ENCODE measurements at regions not wholly inside any gene's neighbourhood (a gene's known extent, or its start where the extent isn't known, plus 50 kb on each side); places are given as distances from the start of the nearest gene placed in this dataset.

DNA sequence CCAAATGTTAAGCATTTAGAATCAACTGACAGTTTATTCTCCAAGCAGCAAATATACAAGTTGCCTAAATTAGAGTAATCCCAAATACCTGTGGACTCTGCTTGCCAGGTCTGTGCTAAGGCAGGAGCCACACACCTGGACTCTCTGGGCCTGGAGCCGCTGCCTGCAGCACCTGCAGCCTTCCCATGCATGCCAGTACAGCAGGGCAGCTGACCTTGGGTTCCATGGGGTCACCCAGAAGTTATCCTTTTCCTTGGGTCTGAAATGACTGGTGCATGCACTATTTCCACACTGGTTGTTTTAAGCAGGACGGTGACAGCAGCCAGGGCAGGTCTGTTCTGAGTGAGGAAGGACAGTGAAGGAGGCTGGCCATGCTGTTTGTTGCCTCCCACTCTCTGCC lies 573.2 kb downstream of the GLRX3 start:
- TF ChIP-seq, protein P1, sequence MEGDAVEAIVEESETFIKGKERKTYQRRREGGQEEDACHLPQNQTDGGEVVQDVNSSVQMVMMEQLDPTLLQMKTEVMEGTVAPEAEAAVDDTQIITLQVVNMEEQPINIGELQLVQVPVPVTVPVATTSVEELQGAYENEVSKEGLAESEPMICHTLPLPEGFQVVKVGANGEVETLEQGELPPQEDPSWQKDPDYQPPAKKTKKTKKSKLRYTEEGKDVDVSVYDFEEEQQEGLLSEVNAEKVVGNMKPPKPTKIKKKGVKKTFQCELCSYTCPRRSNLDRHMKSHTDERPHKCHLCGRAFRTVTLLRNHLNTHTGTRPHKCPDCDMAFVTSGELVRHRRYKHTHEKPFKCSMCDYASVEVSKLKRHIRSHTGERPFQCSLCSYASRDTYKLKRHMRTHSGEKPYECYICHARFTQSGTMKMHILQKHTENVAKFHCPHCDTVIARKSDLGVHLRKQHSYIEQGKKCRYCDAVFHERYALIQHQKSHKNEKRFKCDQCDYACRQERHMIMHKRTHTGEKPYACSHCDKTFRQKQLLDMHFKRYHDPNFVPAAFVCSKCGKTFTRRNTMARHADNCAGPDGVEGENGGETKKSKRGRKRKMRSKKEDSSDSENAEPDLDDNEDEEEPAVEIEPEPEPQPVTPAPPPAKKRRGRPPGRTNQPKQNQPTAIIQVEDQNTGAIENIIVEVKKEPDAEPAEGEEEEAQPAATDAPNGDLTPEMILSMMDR (conservative IDR thresholded peaks at IDR 0.05; ENCODE audit: low read depth, low read length) = no peak
- Histone ChIP-seq H3K27me3 (ENCODE audit: insufficient read depth, low read depth) (no peaks in the 10 kb centered on the region), H3K4me2 (no peak overlapping the region), H4K20me1 (ENCODE audit: insufficient read depth) (no peaks in the 10 kb centered on the region), H3K79me2 (ENCODE audit: insufficient read depth, low read depth) (no peaks in the 10 kb centered on the region), H3K9ac (no peak overlapping the region), H3K36me3 (ENCODE audit: insufficient read depth) (no peaks in the 10 kb centered on the region), H2AFZ (ENCODE audit: low read depth) (no peak overlapping the region), H3K27ac (no peak overlapping the region), H3K4me1 (ENCODE audit: low read depth, poor library complexity, severe bottlenecking) (no peaks in the 10 kb centered on the region), H3K4me3 (IDR thresholded peaks at IDR 0.05; ENCODE audit: insufficient read depth, low read depth, low read length) (no peak overlapping the region)

- H3K9ac ChIP-seq = no peak overlapping the region
- H3K4me2 ChIP-seq = no peak overlapping the region
- no peak overlapping the region for H3K27ac ChIP-seq
- H3K36me3 ChIP-seq (ENCODE audit: insufficient read depth) = no peaks in the 10 kb centered on the region
- no peak overlapping the region for H3K4me3 ChIP-seq (IDR thresholded peaks at IDR 0.05; ENCODE audit: insufficient read depth, low read depth, low read length)
- no peaks in the 10 kb centered on the region for H3K4me1 ChIP-seq (ENCODE audit: low read depth, poor library complexity, severe bottlenecking)
- no peak overlapping the region for H2AFZ ChIP-seq (ENCODE audit: low read depth)
- no peaks in the 10 kb centered on the region for H3K27me3 ChIP-seq (ENCODE audit: insufficient read depth, low read depth)
- TF ChIP-seq, protein P1 (conservative IDR thresholded peaks at IDR 0.05; ENCODE audit: low read depth, low read length) = no peak
- H4K20me1 ChIP-seq (ENCODE audit: insufficient read depth) = no peaks in the 10 kb centered on the region
- no peaks in the 10 kb centered on the region for H3K79me2 ChIP-seq (ENCODE audit: insufficient read depth, low read depth)
Measured at GRCh38 chr10:130711072-130711471, 574.9 kb downstream of the GLRX3 start.

DNA sequence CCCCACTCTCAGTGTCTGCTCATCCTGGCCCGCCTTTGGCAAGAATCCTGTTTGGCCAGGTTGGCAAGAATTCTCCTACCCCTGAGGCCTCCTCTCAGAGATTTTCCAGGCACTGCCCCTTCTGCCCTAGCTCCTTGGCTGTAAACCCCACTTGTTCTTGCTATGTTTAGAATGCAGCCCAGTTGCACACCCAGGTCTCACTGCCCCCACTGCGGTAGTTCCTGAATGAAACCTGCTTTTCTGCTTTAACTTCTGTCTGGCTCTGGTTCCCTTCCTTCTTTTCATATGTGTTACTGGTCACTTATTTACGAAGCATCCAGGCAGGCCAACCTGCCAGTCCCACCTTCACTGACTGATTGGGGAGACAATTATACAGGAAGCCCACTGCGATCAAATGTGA lies 576.9 kb downstream of the GLRX3 start:
- no peaks in the 10 kb centered on the region for H3K79me2 ChIP-seq (ENCODE audit: insufficient read depth, low read depth)
- no peaks in the 10 kb centered on the region for H4K20me1 ChIP-seq (ENCODE audit: insufficient read depth)
- TF ChIP-seq, protein P1 (conservative IDR thresholded peaks at IDR 0.05; ENCODE audit: low read depth, low read length) = no peak
- H3K36me3 ChIP-seq (ENCODE audit: insufficient read depth) = no peaks in the 10 kb centered on the region
- H3K27me3 ChIP-seq (ENCODE audit: insufficient read depth, low read depth) = no peaks in the 10 kb centered on the region
- H3K4me2 ChIP-seq = no peak overlapping the region
- no peak overlapping the region for H3K27ac ChIP-seq
- H3K9ac ChIP-seq = no peak overlapping the region
- H3K4me3 ChIP-seq (IDR thresholded peaks at IDR 0.05; ENCODE audit: insufficient read depth, low read depth, low read length) = no peak overlapping the region
- H2AFZ ChIP-seq (ENCODE audit: low read depth) = no peak overlapping the region
- H3K4me1 ChIP-seq (ENCODE audit: low read depth, poor library complexity, severe bottlenecking) = no peaks in the 10 kb centered on the region

DNA sequence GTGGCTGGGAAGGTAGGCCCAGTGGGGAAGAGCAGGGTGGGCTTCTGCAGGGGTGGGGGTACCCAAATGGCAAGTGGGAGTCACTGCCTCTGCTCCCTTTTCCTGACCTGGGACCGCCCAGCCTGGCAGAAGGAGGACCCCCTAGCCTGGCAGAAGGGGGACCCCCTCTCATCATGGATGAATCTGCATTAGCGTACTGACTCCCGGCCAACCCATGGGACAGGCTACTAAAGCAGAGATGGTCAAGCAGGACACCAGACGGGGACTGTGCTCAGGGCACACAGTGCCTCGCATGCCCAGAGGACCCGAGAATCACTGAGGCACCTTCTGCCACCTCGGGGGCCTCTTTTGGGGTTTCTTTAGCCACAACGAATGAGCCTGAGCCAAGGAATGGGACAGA lies 577.5 kb downstream of the GLRX3 start:
- no peaks in the 10 kb centered on the region for H3K4me1 ChIP-seq (ENCODE audit: low read depth, poor library complexity, severe bottlenecking)
- TF ChIP-seq, protein P1 (conservative IDR thresholded peaks at IDR 0.05; ENCODE audit: low read depth, low read length) = no peak
- H4K20me1 ChIP-seq (ENCODE audit: insufficient read depth) = no peaks in the 10 kb centered on the region
- H3K27me3 ChIP-seq (ENCODE audit: insufficient read depth, low read depth) = no peaks in the 10 kb centered on the region
- H3K4me3 ChIP-seq (IDR thresholded peaks at IDR 0.05; ENCODE audit: insufficient read depth, low read depth, low read length) = no peak overlapping the region
- H2AFZ ChIP-seq (ENCODE audit: low read depth) = no peak overlapping the region
- no peak overlapping the region for H3K4me2 ChIP-seq
- H3K27ac ChIP-seq = no peak overlapping the region
- H3K36me3 ChIP-seq (ENCODE audit: insufficient read depth) = no peaks in the 10 kb centered on the region
- H3K9ac ChIP-seq = no peak overlapping the region
- H3K79me2 ChIP-seq (ENCODE audit: insufficient read depth, low read depth) = no peaks in the 10 kb centered on the region

Measured in KMS-11 (cell line).